PFSK-1 (cell line): ENCODE measurements at regions not wholly inside any gene's neighbourhood (a gene's known extent, or its start where the extent isn't known, plus 50 kb on each side); places are given as distances from the start of the nearest gene placed in this dataset.

Experiments used
- FOXP2 ChIP-seq: optimal IDR thresholded peaks from 2 replicates; pipeline ENCODE3; 2011; ENCODE audit warnings: borderline replicate concordance, control low read depth, inconsistent platforms; ENCODE audit not compliant: insufficient read depth; ENCODE audit errors: extremely low read length, extremely low read depth
- POLR2AphosphoS5 ChIP-seq: IDR thresholded peaks from 2 replicates; pipeline ENCODE4 v1.6.1; 2012; ENCODE audit warnings: low read depth, mild to moderate bottlenecking, control low read depth, low read length, moderate library complexity
- SIN3A ChIP-seq: IDR thresholded peaks from 2 replicates; pipeline ENCODE4 v1.6.1; 2012; ENCODE audit warnings: mild to moderate bottlenecking, low read length, moderate library complexity, borderline replicate concordance; ENCODE audit not compliant: insufficient read depth
- TAF1 ChIP-seq: IDR thresholded peaks from 2 replicates; pipeline ENCODE4 v1.6.1; 2012; ENCODE audit warnings: low read length, control low read depth, borderline replicate concordance; ENCODE audit not compliant: insufficient read depth
- TF ChIP-seq, protein P1 (sequence below), 2 experiments: IDR thresholded peaks; 2 replicates each; pipeline versions ENCODE4 v1.6.1 to v1.8.0; 2011 to 2012; ENCODE audit warnings: low read depth in 2 of 2, low read length in 2 of 2, control low read depth in 1 of 2, inconsistent platforms in 1 of 2, mild to moderate bottlenecking in 1 of 2, moderate library complexity in 1 of 2; ENCODE audit not compliant: insufficient read depth in 1 of 2

GRCh38 chr5:116939641-116940040 is 365.0 kb upstream of the SEMA6A start:
- TF ChIP-seq FOXP2 (no peak), SIN3A (no peak), POLR2AphosphoS5 (no peak), TAF1 (no peak)
- TF ChIP-seq, protein P1, sequence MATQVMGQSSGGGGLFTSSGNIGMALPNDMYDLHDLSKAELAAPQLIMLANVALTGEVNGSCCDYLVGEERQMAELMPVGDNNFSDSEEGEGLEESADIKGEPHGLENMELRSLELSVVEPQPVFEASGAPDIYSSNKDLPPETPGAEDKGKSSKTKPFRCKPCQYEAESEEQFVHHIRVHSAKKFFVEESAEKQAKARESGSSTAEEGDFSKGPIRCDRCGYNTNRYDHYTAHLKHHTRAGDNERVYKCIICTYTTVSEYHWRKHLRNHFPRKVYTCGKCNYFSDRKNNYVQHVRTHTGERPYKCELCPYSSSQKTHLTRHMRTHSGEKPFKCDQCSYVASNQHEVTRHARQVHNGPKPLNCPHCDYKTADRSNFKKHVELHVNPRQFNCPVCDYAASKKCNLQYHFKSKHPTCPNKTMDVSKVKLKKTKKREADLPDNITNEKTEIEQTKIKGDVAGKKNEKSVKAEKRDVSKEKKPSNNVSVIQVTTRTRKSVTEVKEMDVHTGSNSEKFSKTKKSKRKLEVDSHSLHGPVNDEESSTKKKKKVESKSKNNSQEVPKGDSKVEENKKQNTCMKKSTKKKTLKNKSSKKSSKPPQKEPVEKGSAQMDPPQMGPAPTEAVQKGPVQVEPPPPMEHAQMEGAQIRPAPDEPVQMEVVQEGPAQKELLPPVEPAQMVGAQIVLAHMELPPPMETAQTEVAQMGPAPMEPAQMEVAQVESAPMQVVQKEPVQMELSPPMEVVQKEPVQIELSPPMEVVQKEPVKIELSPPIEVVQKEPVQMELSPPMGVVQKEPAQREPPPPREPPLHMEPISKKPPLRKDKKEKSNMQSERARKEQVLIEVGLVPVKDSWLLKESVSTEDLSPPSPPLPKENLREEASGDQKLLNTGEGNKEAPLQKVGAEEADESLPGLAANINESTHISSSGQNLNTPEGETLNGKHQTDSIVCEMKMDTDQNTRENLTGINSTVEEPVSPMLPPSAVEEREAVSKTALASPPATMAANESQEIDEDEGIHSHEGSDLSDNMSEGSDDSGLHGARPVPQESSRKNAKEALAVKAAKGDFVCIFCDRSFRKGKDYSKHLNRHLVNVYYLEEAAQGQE (IDR thresholded peaks at IDR 0.05; ENCODE audit: insufficient read depth in 1 of 2, low read depth in 2 of 2, low read length in 2 of 2): no peak

GRCh38 chr5:116938488-116938887 is 363.9 kb upstream of the SEMA6A start:
- TF ChIP-seq, protein P1 (IDR thresholded peaks at IDR 0.05; ENCODE audit: insufficient read depth in 1 of 2, low read depth in 2 of 2, low read length in 2 of 2): no peak
- TF ChIP-seq POLR2AphosphoS5 (no peak), FOXP2 (no peak), SIN3A (no peak), TAF1 (no peak)

DNA sequence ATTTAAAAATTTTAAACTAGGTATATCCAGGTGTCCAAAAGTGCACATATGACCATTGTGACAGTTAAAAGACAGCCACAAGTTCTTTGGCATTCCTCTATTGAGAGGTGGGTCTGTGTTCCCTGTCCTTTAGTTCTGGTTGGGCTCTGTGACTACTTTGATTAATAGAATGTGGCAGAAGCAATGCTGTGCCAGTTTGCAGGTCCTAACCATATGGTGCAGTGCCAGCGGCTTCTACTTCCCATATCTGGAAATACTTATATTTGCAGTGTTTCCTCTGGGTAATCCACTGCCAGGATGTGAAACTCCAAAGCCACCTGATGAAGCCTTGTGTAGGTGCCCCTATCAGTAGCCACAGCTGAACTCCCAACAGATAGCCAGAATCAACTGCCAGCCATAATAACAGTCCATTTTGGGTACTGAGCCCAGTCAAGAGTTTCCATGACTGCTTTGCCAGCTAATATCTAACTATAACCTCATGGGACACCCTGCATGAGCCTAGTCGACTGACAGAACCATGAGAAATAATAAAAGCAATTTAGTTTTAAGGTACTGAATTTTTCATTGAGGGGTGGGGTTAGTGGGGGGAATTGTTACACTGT is 361.0 kb upstream of the SEMA6A start:
- TF ChIP-seq TAF1: no peak
- no peak for TF ChIP-seq FOXP2
- TF ChIP-seq POLR2AphosphoS5: no peak
- TF ChIP-seq, protein P1 (IDR thresholded peaks at IDR 0.05; ENCODE audit: insufficient read depth in 1 of 2, low read depth in 2 of 2, low read length in 2 of 2): no peak
- no peak for TF ChIP-seq SIN3A

GRCh38 chr5:116930616-116931015 is 356.0 kb upstream of the SEMA6A start:
- TF ChIP-seq POLR2AphosphoS5 (no peak), TAF1 (no peak), SIN3A (no peak), FOXP2 (no peak)
- TF ChIP-seq, protein P1 (IDR thresholded peaks at IDR 0.05; ENCODE audit: insufficient read depth in 1 of 2, low read depth in 2 of 2, low read length in 2 of 2): no peak

DNA sequence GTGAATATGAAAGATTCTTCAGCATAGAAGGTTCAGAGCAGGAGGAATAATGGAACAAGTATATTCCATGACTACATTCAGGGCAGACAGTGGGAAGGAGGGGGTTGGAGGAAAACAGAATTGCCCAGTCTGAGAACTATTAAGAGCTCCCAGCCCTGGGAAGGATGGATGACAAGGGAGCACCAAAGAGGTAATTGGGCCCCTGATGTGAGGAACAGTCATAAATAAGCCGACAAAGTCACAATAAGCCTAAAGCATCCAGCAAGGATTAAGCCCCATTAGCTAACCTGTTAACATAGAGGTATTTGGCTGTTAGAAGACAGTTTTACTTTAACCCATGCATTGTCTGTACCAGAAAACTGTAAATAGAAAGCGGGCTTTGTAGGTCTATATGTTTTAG is 348.7 kb upstream of the SEMA6A start:
- no peak for TF ChIP-seq SIN3A
- TF ChIP-seq TAF1: no peak
- no peak for TF ChIP-seq FOXP2
- no peak for TF ChIP-seq POLR2AphosphoS5
- TF ChIP-seq, protein P1 (IDR thresholded peaks at IDR 0.05; ENCODE audit: insufficient read depth in 1 of 2, low read depth in 2 of 2, low read length in 2 of 2): no peak
